OCI-LY3 (cell line): ENCODE measurements at regions not wholly inside any gene's neighbourhood (a gene's known extent, or its start where the extent isn't known, plus 50 kb on each side); places are given as distances from the start of the nearest gene placed in this dataset.

Experiments used
- EZH2phosphoT487 ChIP-seq: fragments of 200-600 bp; shearing (Covaris generic); IDR thresholded peaks from 2 replicates; pipeline ENCODE4 v1.6.1; 2018; ENCODE audit warnings: antibody characterized with exemption, mixed run types, low read depth
- TF ChIP-seq, protein P1 (sequence below): fragments of 200-600, 300-600 bp; sonication (generic); IDR thresholded peaks from 2 replicates; pipeline ENCODE4 v1.5.1; 2014; ENCODE audit warnings: antibody characterized with exemption, low read length, low read depth

DNA sequence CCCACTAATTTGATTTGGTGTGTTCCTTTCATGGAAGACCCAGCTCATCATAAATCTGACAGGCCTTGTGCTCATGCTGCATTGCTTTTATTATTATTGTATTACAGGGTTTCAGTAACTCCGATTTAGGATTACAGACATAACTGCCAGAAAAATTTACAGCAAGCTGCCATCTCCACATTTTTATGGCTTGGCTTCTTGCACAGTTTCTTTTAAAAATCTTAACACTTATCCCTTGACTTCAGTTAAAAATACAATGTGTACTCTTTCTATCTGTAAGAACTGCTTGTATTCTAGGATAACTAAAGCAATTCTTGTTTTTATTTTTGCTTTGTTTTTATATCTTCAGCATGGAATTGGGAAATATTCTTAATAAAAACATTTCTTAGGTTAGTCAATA is 612.2 kb downstream of the DIPK2A start:
- no peak for TF ChIP-seq EZH2phosphoT487
- TF ChIP-seq, protein P1, sequence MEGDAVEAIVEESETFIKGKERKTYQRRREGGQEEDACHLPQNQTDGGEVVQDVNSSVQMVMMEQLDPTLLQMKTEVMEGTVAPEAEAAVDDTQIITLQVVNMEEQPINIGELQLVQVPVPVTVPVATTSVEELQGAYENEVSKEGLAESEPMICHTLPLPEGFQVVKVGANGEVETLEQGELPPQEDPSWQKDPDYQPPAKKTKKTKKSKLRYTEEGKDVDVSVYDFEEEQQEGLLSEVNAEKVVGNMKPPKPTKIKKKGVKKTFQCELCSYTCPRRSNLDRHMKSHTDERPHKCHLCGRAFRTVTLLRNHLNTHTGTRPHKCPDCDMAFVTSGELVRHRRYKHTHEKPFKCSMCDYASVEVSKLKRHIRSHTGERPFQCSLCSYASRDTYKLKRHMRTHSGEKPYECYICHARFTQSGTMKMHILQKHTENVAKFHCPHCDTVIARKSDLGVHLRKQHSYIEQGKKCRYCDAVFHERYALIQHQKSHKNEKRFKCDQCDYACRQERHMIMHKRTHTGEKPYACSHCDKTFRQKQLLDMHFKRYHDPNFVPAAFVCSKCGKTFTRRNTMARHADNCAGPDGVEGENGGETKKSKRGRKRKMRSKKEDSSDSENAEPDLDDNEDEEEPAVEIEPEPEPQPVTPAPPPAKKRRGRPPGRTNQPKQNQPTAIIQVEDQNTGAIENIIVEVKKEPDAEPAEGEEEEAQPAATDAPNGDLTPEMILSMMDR: no peak
